ENCODE measurements at regions not wholly inside any gene's neighbourhood (a gene's known extent, or its start where the extent isn't known, plus 50 kb on each side); places are given as distances from the start of the nearest gene placed in this dataset.

GRCh38 chr4:18134111-18134510, 112.6 kb upstream of the LCORL start:
- no peak for TF ChIP-seq EZH2 (IDR thresholded peaks at IDR 0.05; ENCODE audit: borderline replicate concordance, low read length)
- TF ChIP-seq, protein P1, sequence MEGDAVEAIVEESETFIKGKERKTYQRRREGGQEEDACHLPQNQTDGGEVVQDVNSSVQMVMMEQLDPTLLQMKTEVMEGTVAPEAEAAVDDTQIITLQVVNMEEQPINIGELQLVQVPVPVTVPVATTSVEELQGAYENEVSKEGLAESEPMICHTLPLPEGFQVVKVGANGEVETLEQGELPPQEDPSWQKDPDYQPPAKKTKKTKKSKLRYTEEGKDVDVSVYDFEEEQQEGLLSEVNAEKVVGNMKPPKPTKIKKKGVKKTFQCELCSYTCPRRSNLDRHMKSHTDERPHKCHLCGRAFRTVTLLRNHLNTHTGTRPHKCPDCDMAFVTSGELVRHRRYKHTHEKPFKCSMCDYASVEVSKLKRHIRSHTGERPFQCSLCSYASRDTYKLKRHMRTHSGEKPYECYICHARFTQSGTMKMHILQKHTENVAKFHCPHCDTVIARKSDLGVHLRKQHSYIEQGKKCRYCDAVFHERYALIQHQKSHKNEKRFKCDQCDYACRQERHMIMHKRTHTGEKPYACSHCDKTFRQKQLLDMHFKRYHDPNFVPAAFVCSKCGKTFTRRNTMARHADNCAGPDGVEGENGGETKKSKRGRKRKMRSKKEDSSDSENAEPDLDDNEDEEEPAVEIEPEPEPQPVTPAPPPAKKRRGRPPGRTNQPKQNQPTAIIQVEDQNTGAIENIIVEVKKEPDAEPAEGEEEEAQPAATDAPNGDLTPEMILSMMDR (conservative IDR thresholded peaks at IDR 0.05 in 1 of 2, IDR thresholded peaks at IDR 0.05 in 1 of 2; ENCODE audit: extremely low read depth in 1 of 2, insufficient read depth in 1 of 2, low read depth in 1 of 2, low read length in 2 of 2): no peak
